ENCODE measurements at regions not wholly inside any gene's neighbourhood (a gene's known extent, or its start where the extent isn't known, plus 50 kb on each side); places are given as distances from the start of the nearest gene placed in this dataset.
"Not testable (repeated sequence)": the region's sequence is repeated elsewhere in the genome, so short reads cannot be mapped to it uniquely, and the experiment has no call there.

- Histone ChIP-seq H3K27me3 (ENCODE audit: control insufficient read depth, insufficient read depth, low read length) (no peaks in the 10 kb centered on the region), H3K9ac (ENCODE audit: low read length) (no peak overlapping the region), H3K36me3 (ENCODE audit: control insufficient read depth, insufficient read depth, low read length) (no peaks in the 10 kb centered on the region), H3K4me1 (ENCODE audit: control insufficient read depth, insufficient read depth, low read length) (no peaks in the 10 kb centered on the region), H3K27ac (ENCODE audit: low read depth, low read length) (no peak overlapping the region), H3K4me3 (ENCODE audit: low read length) (no peak overlapping the region)
Observed at GRCh38 chr1:30445449-30445848, 277.9 kb downstream of the MATN1 start.

DNA sequence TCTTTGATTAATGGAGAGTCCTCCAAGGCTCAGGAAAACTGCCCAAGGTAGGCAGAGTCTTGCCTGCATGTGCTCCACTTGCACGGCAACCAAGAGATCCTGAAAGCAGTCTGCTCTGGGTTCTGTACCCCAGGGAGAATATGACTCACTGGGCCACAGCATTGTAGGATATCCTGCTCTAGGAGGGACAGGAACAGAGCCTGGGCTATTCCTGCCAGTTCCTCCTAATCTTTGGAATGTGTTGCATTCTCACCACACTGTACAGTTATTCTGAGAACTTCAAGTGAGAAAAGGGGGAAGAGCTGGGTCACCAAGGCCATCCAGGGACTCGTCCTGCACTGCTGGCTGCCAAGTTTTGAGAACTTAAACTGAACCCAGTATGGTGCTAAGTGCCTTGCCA lies 278.5 kb downstream of the MATN1 start:
- H3K9ac ChIP-seq (ENCODE audit: low read length) = no peak overlapping the region

GRCh38 chr1:30444401-30444800 lies 279.0 kb downstream of the MATN1 start:
- Histone ChIP-seq H3K27ac (ENCODE audit: low read depth, low read length) (no peak overlapping the region), H3K4me1 (ENCODE audit: control insufficient read depth, insufficient read depth, low read length) (no peaks in the 10 kb centered on the region), H3K9ac (ENCODE audit: low read length) (no peak overlapping the region), H3K36me3 (ENCODE audit: control insufficient read depth, insufficient read depth, low read length) (no peaks in the 10 kb centered on the region), H3K27me3 (ENCODE audit: control insufficient read depth, insufficient read depth, low read length) (no peaks in the 10 kb centered on the region), H3K4me3 (ENCODE audit: low read length) (no peak overlapping the region)

More for the DNA sequence above, 278.5 kb downstream of the MATN1 start:
- Histone ChIP-seq H3K36me3 (ENCODE audit: control insufficient read depth, insufficient read depth, low read length) (no peaks in the 10 kb centered on the region), H3K4me1 (ENCODE audit: control insufficient read depth, insufficient read depth, low read length) (no peaks in the 10 kb centered on the region), H3K27ac (ENCODE audit: low read depth, low read length) (no peak overlapping the region), H3K4me3 (ENCODE audit: low read length) (no peak overlapping the region), H3K27me3 (ENCODE audit: control insufficient read depth, insufficient read depth, low read length) (no peaks in the 10 kb centered on the region)

DNA sequence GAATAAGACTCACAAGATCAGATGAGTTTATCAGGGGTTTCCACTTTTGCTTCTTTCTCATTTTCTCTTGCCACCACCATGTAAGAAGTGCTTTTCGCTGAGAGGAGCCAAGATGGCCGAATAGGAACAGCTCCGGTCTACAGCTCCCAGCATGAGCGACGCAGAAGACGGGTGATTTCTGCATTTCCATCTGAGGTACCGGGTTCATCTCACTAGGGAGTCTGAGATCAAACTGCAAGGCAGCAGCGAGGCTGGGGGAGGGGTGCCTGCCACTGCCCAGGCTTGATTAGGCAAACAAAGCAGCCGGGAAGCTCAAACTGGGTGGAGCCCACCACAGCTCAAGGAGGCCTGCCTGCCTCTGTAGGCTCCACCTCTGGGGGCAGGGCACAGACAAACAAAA lies 285.1 kb downstream of the MATN1 start:
- H3K9ac ChIP-seq (ENCODE audit: low read length); H3K4me1 ChIP-seq (ENCODE audit: control insufficient read depth, insufficient read depth, low read length); H3K27ac ChIP-seq (ENCODE audit: low read depth, low read length); H3K27me3 ChIP-seq (ENCODE audit: control insufficient read depth, insufficient read depth, low read length); H3K4me3 ChIP-seq (ENCODE audit: low read length); H3K36me3 ChIP-seq (ENCODE audit: control insufficient read depth, insufficient read depth, low read length): not testable (repeated sequence)

GRCh38 chr1:30437059-30437576 lies 286.3 kb downstream of the MATN1 start:
- H3K27me3 ChIP-seq (ENCODE audit: control insufficient read depth, insufficient read depth, low read length) = no peaks in the 10 kb centered on the region
- H3K36me3 ChIP-seq (ENCODE audit: control insufficient read depth, insufficient read depth, low read length) = no peaks in the 10 kb centered on the region
- H3K4me3 ChIP-seq (ENCODE audit: low read length) = no peak overlapping the region
- H3K4me1 ChIP-seq (ENCODE audit: control insufficient read depth, insufficient read depth, low read length) = no peaks in the 10 kb centered on the region
- no peak overlapping the region for H3K27ac ChIP-seq (ENCODE audit: low read depth, low read length)
- no peak overlapping the region for H3K9ac ChIP-seq (ENCODE audit: low read length)

GRCh38 chr1:30427545-30427944 lies 295.8 kb downstream of the MATN1 start:
- H3K4me1 ChIP-seq (ENCODE audit: control insufficient read depth, insufficient read depth, low read length) = no peaks in the 10 kb centered on the region
- H3K27ac ChIP-seq (ENCODE audit: low read depth, low read length) = no peak overlapping the region
- H3K27me3 ChIP-seq (ENCODE audit: control insufficient read depth, insufficient read depth, low read length) = no peaks in the 10 kb centered on the region
- no peaks in the 10 kb centered on the region for H3K36me3 ChIP-seq (ENCODE audit: control insufficient read depth, insufficient read depth, low read length)
- H3K9ac ChIP-seq (ENCODE audit: low read length) = no peak overlapping the region
- H3K4me3 ChIP-seq (ENCODE audit: low read length) = no peak overlapping the region

- no peaks in the 10 kb centered on the region for H3K27me3 ChIP-seq (ENCODE audit: control insufficient read depth, insufficient read depth, low read length)
Observed at GRCh38 chr1:30425046-30425445, 298.3 kb downstream of the MATN1 start.

DNA sequence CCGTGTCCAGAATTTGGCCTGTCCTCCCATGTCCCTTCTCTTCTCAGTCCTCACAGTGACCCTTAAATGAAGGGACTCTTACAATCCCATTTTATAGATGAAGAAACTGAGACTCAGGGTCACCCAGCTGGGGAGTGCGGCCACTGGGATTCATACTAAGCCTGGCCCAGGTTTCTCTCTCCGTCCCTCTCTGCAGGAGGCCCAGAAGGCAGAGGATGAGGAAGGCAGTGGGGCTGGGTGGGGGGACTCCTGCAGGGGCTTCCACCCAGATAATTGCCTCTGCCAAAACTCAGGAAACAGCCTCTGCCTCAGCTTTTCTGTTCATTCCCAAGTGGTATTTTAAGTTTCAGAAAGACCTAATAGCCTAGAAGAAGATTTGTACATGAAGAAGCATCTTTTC lies 299.8 kb downstream of the MATN1 start:
- Histone ChIP-seq H3K27ac (ENCODE audit: low read depth, low read length) (no peak overlapping the region), H3K27me3 (ENCODE audit: control insufficient read depth, insufficient read depth, low read length) (no peaks in the 10 kb centered on the region)

More at GRCh38 chr1:30425046-30425445, 298.3 kb downstream of the MATN1 start:
- Histone ChIP-seq H3K4me3 (ENCODE audit: low read length) (no peak overlapping the region), H3K27ac (ENCODE audit: low read depth, low read length) (no peak overlapping the region), H3K36me3 (ENCODE audit: control insufficient read depth, insufficient read depth, low read length) (no peaks in the 10 kb centered on the region), H3K4me1 (ENCODE audit: control insufficient read depth, insufficient read depth, low read length) (no peaks in the 10 kb centered on the region), H3K9ac (ENCODE audit: low read length) (no peak overlapping the region)

DNA sequence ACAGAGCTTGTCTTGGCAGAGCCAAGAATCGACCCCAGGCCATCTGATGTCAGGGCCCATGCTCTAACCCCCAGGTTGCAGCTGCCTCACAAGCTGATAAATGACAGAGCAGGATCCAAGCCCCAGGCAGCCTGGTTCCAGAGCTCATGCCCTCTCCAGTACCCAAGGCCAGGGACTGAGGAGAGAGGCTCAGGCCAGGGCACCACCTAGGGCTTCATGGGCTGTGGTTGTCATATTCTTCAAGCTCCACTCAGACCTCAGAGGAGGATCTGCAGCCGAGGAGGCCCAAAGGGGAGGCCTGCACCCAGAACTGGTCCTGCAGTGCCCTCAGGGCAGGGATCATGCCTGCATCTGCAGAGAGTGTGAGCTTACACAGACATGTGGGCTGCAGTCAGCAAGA lies 301.1 kb downstream of the MATN1 start:
- Histone ChIP-seq H3K36me3 (ENCODE audit: control insufficient read depth, insufficient read depth, low read length) (no peaks in the 10 kb centered on the region), H3K27me3 (ENCODE audit: control insufficient read depth, insufficient read depth, low read length) (no peaks in the 10 kb centered on the region), H3K4me1 (ENCODE audit: control insufficient read depth, insufficient read depth, low read length) (no peaks in the 10 kb centered on the region), H3K4me3 (ENCODE audit: low read length) (no peak overlapping the region), H3K27ac (ENCODE audit: low read depth, low read length) (no peak overlapping the region), H3K9ac (ENCODE audit: low read length) (no peak overlapping the region)

More for the DNA sequence above, 299.8 kb downstream of the MATN1 start:
- no peak overlapping the region for H3K9ac ChIP-seq (ENCODE audit: low read length)
- H3K36me3 ChIP-seq (ENCODE audit: control insufficient read depth, insufficient read depth, low read length) = no peaks in the 10 kb centered on the region
- H3K4me1 ChIP-seq (ENCODE audit: control insufficient read depth, insufficient read depth, low read length) = no peaks in the 10 kb centered on the region
- no peak overlapping the region for H3K4me3 ChIP-seq (ENCODE audit: low read length)

DNA sequence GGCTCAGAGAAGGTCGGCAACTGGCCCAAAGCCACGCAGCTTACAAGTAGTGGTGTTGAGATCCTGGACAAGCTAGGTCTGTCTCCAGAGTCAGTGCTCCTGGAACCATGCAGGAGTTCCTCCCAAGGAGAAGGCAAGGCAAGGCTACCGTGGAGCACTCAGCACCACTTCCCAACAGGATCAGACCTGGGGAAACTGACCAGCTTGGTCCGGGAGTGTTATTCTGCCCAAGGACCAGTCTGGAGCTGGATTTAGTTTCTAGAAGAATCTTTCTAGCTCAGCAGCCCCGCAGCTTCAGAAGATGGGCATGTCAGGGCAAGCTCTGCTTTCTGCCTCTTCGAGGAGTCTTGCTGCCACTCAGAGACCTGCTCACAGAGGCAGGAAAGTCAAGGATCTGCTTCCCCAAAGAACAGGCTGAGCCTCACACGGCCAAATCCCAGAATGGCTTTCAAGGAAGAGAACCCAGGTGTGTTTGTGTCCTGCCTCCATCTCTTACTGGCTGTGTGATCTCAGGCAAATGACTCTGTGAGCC lies 302.8 kb downstream of the MATN1 start:
- Histone ChIP-seq H3K27me3 (ENCODE audit: control insufficient read depth, insufficient read depth, low read length) (peaks cover 4% of the 10 kb centered on the region), H3K36me3 (ENCODE audit: control insufficient read depth, insufficient read depth, low read length) (no peaks in the 10 kb centered on the region), H3K4me1 (ENCODE audit: control insufficient read depth, insufficient read depth, low read length) (no peaks in the 10 kb centered on the region), H3K27ac (ENCODE audit: low read depth, low read length) (no peak overlapping the region), H3K9ac (ENCODE audit: low read length) (no peak overlapping the region), H3K4me3 (ENCODE audit: low read length) (no peak overlapping the region)

DNA sequence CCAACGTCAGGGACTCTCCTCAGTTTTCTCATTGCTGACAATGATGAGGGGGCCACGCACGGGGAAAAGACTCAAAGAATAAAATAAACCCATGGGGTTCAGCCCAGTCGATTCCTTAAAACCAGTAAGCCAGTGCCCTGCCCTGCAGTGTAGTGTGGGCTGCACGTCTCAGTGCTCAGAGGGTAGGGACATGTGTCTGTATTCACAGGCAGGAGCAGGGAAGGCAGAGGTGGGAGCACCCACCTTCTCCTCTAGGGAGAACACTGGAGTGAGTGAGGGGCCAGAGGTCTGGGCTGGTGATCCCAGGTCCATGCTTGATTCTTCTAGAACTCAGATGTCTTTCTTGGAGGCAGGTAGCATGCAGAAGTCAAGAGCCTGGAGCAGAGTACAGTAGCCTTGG lies 303.6 kb downstream of the MATN1 start:
- Histone ChIP-seq H3K27me3 (ENCODE audit: control insufficient read depth, insufficient read depth, low read length) (peaks cover 4% of the 10 kb centered on the region), H3K27ac (ENCODE audit: low read depth, low read length) (no peak overlapping the region), H3K4me1 (ENCODE audit: control insufficient read depth, insufficient read depth, low read length) (no peaks in the 10 kb centered on the region), H3K36me3 (ENCODE audit: control insufficient read depth, insufficient read depth, low read length) (no peaks in the 10 kb centered on the region), H3K4me3 (ENCODE audit: low read length) (no peak overlapping the region), H3K9ac (ENCODE audit: low read length) (no peak overlapping the region)

DNA sequence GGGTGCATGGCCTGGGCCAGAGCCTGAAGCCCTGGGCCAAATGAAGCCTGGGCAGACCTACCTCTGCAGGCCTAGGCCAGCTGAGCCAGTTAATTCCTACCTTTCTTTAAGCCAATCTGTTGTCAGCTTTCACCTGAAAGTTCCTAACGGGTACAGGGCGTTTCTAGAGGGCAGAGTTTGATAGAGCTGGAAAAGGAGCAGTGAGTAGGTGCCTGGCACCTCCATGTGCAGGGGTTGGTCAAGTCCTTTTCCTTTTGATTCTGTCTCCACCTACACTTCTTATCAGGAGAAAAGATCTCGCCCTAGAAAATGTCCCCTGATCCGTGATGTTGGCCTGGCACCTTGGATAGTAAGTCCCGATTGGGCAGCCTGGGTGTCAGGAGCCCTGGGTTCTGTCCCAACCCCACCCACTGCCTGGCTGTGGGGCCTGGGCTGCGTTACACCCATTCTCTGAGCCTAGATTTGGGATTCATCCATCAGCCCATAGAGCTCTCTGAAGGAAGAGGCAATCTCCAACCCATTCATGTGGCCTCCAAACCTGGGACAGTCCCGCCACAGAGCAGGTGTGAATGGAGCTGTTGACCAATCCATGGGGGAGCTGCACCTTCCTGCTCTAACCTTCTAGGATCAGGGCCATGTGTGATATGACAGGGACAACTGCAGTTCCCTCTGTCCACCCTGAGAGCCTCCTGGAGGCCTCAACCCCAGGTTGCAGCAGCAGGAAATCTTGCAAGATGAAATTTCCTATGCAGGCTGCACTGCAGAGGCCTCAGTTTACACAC lies 304.3 kb downstream of the MATN1 start:
- H3K4me1 ChIP-seq (ENCODE audit: control insufficient read depth, insufficient read depth, low read length) = no peaks in the 10 kb centered on the region
- no peak overlapping the region for H3K9ac ChIP-seq (ENCODE audit: low read length)
- no peak overlapping the region for H3K4me3 ChIP-seq (ENCODE audit: low read length)
- H3K36me3 ChIP-seq (ENCODE audit: control insufficient read depth, insufficient read depth, low read length) = no peaks in the 10 kb centered on the region
- no peak overlapping the region for H3K27ac ChIP-seq (ENCODE audit: low read depth, low read length)
- H3K27me3 ChIP-seq (ENCODE audit: control insufficient read depth, insufficient read depth, low read length) = peaks cover 4% of the 10 kb centered on the region
